ENCODE measurements at regions not wholly inside any gene's neighbourhood (a gene's known extent, or its start where the extent isn't known, plus 50 kb on each side); places are given as distances from the start of the nearest gene placed in this dataset.
A peak's percentile ranks its signal among the peaks of the same experiment; 100 is the strongest.

DNA sequence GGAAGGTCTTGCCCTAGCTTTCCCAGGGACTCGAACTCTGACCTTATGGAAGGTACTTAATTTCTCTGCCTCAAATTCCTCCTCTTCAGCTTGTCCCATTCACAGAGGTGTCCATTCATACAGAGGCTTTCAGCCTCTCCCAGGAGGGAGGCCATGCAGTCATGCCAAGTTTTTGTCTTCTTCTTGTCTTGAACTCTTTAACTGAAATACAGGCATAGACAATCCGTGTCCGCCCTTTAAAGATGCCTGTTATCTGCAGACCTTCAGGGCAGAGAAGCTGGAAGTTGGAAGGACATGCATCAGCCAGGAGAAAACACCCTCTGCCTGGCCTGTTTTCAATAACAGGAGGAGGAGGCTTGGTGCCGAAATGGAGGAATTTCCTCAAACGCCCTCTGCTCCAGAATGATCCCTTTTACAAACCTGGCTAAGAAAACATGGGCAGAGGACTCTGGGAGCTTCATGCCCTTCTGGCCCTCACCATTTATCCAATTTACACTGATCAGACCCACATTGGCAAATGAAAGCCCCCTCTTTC is 308.3 kb downstream of the MYCN start:
- Histone ChIP-seq H3K9me3 (ENCODE audit: control insufficient read depth in 4 of 4, insufficient read depth in 3 of 4, low read length in 3 of 4) (no peaks in the 10 kb centered on the region), H3K36me3 (ENCODE audit: control insufficient read depth in 4 of 4, insufficient read depth in 4 of 4, low read length in 4 of 4) (no peaks in the 10 kb centered on the region), H3K4me3 (no peak overlapping the region), H3K27ac (ENCODE audit: low read depth in 1 of 2, low read length in 1 of 2) (no peak overlapping the region), H3K9ac (ENCODE audit: insufficient read depth in 1 of 2, low read length in 2 of 2) (no peak overlapping the region), H3K4me1 (ENCODE audit: control insufficient read depth in 5 of 5, insufficient read depth in 5 of 5, low read length in 5 of 5) (peaks cover 0 to 21% (median 0%) of the 10 kb centered on the region in 5 donors), H3K27me3 (ENCODE audit: control insufficient read depth in 3 of 3, insufficient read depth in 3 of 3, low read length in 2 of 3) (peaks cover 0 to 4% (median 0%) of the 10 kb centered on the region in 3 donors)
- WGBS, 2 donors, result 76 to 95% methylated on average over 5 of the region's 5 CpGs
- DNase-seq (no peak), ATAC-seq (ENCODE audit: insufficient read depth, low FRiP score) (no peak)
- TF ChIP-seq CTCF (IDR thresholded peaks at IDR 0.05; ENCODE audit: control extremely low read depth, extremely low read depth), result no peak

- H3K27me3 ChIP-seq (ENCODE audit: control insufficient read depth in 3 of 3, insufficient read depth in 3 of 3, low read length in 2 of 3), result peaks cover 0 to 4% (median 0%) of the 10 kb centered on the region in 3 donors
- peak in 1 of 3 donors; percentile 62 for DNase-seq
- H3K36me3 ChIP-seq (ENCODE audit: control insufficient read depth in 4 of 4, insufficient read depth in 4 of 4, low read length in 4 of 4), result no peaks in the 10 kb centered on the region
- no peak overlapping the region for H3K9ac ChIP-seq (ENCODE audit: insufficient read depth in 1 of 2, low read length in 2 of 2)
- peaks cover 0 to 21% (median 0%) of the 10 kb centered on the region in 5 donors for H3K4me1 ChIP-seq (ENCODE audit: control insufficient read depth in 5 of 5, insufficient read depth in 5 of 5, low read length in 5 of 5)
- 49 to 56% methylated on average over 5 of the region's 5 CpGs for WGBS, 2 donors
- ATAC-seq (ENCODE audit: insufficient read depth, low FRiP score), result no peak
- no peak for TF ChIP-seq CTCF (IDR thresholded peaks at IDR 0.05; ENCODE audit: control extremely low read depth, extremely low read depth)
- no peak overlapping the region for H3K27ac ChIP-seq (ENCODE audit: low read depth in 1 of 2, low read length in 1 of 2)
- no peaks in the 10 kb centered on the region for H3K9me3 ChIP-seq (ENCODE audit: control insufficient read depth in 4 of 4, insufficient read depth in 3 of 4, low read length in 3 of 4)
- H3K4me3 ChIP-seq, result no peak overlapping the region
Observed at GRCh38 chr2:16247326-16248122, 307.2 kb downstream of the MYCN start.

GRCh38 chr2:16246911-16247310 is 306.6 kb downstream of the MYCN start:
- H3K27me3 ChIP-seq (ENCODE audit: control insufficient read depth in 3 of 3, insufficient read depth in 3 of 3, low read length in 2 of 3), result peaks cover 0 to 4% (median 0%) of the 10 kb centered on the region in 3 donors
- no peak overlapping the region for H3K4me3 ChIP-seq
- WGBS, 2 donors, result 90 to 93% methylated on average over 7 of the region's 7 CpGs
- no peaks in the 10 kb centered on the region for H3K36me3 ChIP-seq (ENCODE audit: control insufficient read depth in 4 of 4, insufficient read depth in 4 of 4, low read length in 4 of 4)
- H3K4me1 ChIP-seq (ENCODE audit: control insufficient read depth in 5 of 5, insufficient read depth in 5 of 5, low read length in 5 of 5), result peaks cover 0 to 21% (median 0%) of the 10 kb centered on the region in 5 donors
- no peak overlapping the region for H3K9ac ChIP-seq (ENCODE audit: insufficient read depth in 1 of 2, low read length in 2 of 2)
- ATAC-seq (ENCODE audit: insufficient read depth, low FRiP score), result no peak
- H3K27ac ChIP-seq (ENCODE audit: low read depth in 1 of 2, low read length in 1 of 2), result no peak overlapping the region
- H3K9me3 ChIP-seq (ENCODE audit: control insufficient read depth in 4 of 4, insufficient read depth in 3 of 4, low read length in 3 of 4), result no peaks in the 10 kb centered on the region
- TF ChIP-seq CTCF (IDR thresholded peaks at IDR 0.05; ENCODE audit: control extremely low read depth, extremely low read depth), result no peak
- no peak for DNase-seq
